ENCODE measurements at regions not wholly inside any gene's neighbourhood (a gene's known extent, or its start where the extent isn't known, plus 50 kb on each side); places are given as distances from the start of the nearest gene placed in this dataset.

DNA sequence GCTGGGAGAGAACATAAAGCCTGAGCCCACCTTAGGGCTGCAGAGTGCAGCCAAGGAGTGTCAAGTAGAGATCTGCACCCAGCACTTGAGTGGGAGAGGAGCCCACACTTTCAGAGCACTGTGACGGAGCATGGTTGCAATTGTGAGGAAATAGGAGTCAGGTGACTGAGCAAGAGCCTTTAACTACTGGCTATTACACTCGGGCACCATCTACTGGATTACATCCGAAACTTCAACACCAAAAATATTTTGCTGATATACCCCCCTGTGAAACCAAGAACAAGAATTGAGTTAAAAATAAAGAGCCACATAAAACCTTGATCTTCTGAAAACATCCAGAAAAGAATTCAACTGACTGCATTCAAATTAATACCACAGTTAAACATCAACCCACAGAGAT, 657.9 kb downstream of the NXPH1 start:
- Histone ChIP-seq H4K5ac (ENCODE audit: insufficient read length, low read depth, low read length) (no peak overlapping the region), H3T11ph (ENCODE audit: low read length) (no peak overlapping the region), H3K56ac (ENCODE audit: insufficient read length, low read depth, low read length) (no peak overlapping the region), H2BK5ac (ENCODE audit: insufficient read length, low read length) (no peak overlapping the region), H3K4me1 (ENCODE audit: insufficient read depth, low read length) (no peaks in the 10 kb centered on the region), H3K27me3 (ENCODE audit: insufficient read depth, low read length) (no peaks in the 10 kb centered on the region), H4K91ac (ENCODE audit: insufficient read length, low read depth, low read length) (no peak overlapping the region), H2BK15ac (ENCODE audit: low read depth, low read length) (no peak overlapping the region), H2BK12ac (ENCODE audit: insufficient read length, low read depth, low read length) (no peak overlapping the region), H3K18ac (ENCODE audit: insufficient read length, low read depth, low read length) (no peak overlapping the region), H3K4ac (ENCODE audit: low read depth, low read length) (no peak overlapping the region), H4K8ac (replicated peaks; ENCODE audit: insufficient read length, low read depth, low read length) (no peak overlapping the region), H3K27ac (ENCODE audit: insufficient read length, low read depth, low read length) (no peak overlapping the region), H2AFZ (ENCODE audit: low read length) (no peak overlapping the region), H3K23me2 (ENCODE audit: insufficient read length, low read depth, low read length, poor library complexity, severe bottlenecking) (no peaks in the 10 kb centered on the region), H3K79me1 (ENCODE audit: insufficient read depth, low read depth, low read length, poor library complexity, severe bottlenecking) (no peaks in the 10 kb centered on the region), H4K20me1 (ENCODE audit: control insufficient read depth, insufficient read depth, insufficient read length) (no peaks in the 10 kb centered on the region), H3K14ac (ENCODE audit: insufficient read depth, low read length) (no peak overlapping the region), H2BK20ac (ENCODE audit: low read depth, low read length, poor library complexity, severe bottlenecking) (no peak overlapping the region), H3K4me2 (ENCODE audit: insufficient read depth, insufficient read length, low read length) (no peak overlapping the region), H2AK5ac (ENCODE audit: insufficient read length, low read length) (no peak overlapping the region), H2BK120ac (ENCODE audit: low read depth, low read length, poor library complexity, severe bottlenecking) (no peak overlapping the region), H3K23ac (ENCODE audit: insufficient read length, low read depth, low read length) (no peak overlapping the region), H3K9me3 (ENCODE audit: control insufficient read depth, low read depth, low read length) (no peaks in the 10 kb centered on the region), H3K79me2 (ENCODE audit: insufficient read depth, low read length) (no peaks in the 10 kb centered on the region), H3K9ac (ENCODE audit: extremely low read depth, insufficient read length, low read length) (no peak overlapping the region)
- no peak overlapping the region for H3K4me3 Mint-ChIP-seq
- H3K27ac Mint-ChIP-seq: no peak overlapping the region
- TF ChIP-seq, protein P1, sequence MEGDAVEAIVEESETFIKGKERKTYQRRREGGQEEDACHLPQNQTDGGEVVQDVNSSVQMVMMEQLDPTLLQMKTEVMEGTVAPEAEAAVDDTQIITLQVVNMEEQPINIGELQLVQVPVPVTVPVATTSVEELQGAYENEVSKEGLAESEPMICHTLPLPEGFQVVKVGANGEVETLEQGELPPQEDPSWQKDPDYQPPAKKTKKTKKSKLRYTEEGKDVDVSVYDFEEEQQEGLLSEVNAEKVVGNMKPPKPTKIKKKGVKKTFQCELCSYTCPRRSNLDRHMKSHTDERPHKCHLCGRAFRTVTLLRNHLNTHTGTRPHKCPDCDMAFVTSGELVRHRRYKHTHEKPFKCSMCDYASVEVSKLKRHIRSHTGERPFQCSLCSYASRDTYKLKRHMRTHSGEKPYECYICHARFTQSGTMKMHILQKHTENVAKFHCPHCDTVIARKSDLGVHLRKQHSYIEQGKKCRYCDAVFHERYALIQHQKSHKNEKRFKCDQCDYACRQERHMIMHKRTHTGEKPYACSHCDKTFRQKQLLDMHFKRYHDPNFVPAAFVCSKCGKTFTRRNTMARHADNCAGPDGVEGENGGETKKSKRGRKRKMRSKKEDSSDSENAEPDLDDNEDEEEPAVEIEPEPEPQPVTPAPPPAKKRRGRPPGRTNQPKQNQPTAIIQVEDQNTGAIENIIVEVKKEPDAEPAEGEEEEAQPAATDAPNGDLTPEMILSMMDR (conservative IDR thresholded peaks at IDR 0.05): peak; percentile 52; the same call in 2 of the 3 replicates
- H3K36me3 Mint-ChIP-seq (ENCODE audit: insufficient read depth in 1 of 3, low read depth in 3 of 3): peaks cover 3 to 25% (median 3%) of the 10 kb centered on the region in 3 experiments; a peak in 5 of 7 replicates
- H3K4me1 Mint-ChIP-seq: no peaks in the 10 kb centered on the region
- no peak for DNase-seq
- peaks cover 19 to 24% of the 10 kb centered on the region in 2 experiments for H3K9me3 Mint-ChIP-seq
- WGBS (ENCODE audit: extremely low coverage, insufficient read length, low lambda C conversion rate): no CpG with 5 or more reads among the region's 3 CpGs
- H3K27me3 Mint-ChIP-seq (ENCODE audit: low read depth): no peaks in the 10 kb centered on the region

Data from H9 (cell line).